Mammary epithelial cell (primary cell): ENCODE measurements at regions not wholly inside any gene's neighbourhood (a gene's known extent, or its start where the extent isn't known, plus 50 kb on each side); places are given as distances from the start of the nearest gene placed in this dataset.

Experiments
- EZH2 ChIP-seq: IDR thresholded peaks from 2 replicates; pipeline ENCODE4 v1.6.1; 2012; ENCODE audit warnings: low read length, inconsistent platforms, borderline replicate concordance
- TF ChIP-seq, protein P1 (sequence below), 2 donors: IDR thresholded peaks in 1 of 2; conservative IDR thresholded peaks in 1 of 2; 2 replicates each; pipeline ENCODE4 v1.5.1; 2011 to 2012; ENCODE audit warnings: inconsistent platforms in 2 of 2, low read length in 2 of 2, mild to moderate bottlenecking in 2 of 2, control low read depth in 1 of 2, low read depth in 1 of 2; ENCODE audit not compliant: insufficient read depth in 1 of 2; ENCODE audit errors: extremely low read depth in 1 of 2

DNA sequence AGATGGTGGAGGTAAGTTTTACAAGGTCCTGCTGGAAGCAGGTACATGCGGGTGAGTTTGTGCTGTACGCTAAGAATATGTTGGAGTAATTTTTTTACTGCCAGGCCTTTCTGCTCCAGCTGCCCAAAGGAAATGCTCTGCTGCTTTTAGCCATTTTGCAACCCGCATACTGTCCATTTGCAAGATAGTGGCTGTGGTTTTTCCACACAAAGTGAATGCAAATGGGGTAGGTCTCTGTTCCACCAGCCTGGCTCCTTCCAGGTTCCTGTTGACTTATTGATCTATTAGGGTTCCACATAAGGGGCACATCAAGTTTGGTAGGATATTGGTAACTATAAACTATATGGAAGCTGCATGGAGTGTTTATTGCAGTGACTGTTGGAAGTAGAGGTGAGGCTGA, 227.1 kb downstream of the SI start:
- TF ChIP-seq, protein P1, sequence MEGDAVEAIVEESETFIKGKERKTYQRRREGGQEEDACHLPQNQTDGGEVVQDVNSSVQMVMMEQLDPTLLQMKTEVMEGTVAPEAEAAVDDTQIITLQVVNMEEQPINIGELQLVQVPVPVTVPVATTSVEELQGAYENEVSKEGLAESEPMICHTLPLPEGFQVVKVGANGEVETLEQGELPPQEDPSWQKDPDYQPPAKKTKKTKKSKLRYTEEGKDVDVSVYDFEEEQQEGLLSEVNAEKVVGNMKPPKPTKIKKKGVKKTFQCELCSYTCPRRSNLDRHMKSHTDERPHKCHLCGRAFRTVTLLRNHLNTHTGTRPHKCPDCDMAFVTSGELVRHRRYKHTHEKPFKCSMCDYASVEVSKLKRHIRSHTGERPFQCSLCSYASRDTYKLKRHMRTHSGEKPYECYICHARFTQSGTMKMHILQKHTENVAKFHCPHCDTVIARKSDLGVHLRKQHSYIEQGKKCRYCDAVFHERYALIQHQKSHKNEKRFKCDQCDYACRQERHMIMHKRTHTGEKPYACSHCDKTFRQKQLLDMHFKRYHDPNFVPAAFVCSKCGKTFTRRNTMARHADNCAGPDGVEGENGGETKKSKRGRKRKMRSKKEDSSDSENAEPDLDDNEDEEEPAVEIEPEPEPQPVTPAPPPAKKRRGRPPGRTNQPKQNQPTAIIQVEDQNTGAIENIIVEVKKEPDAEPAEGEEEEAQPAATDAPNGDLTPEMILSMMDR (conservative IDR thresholded peaks at IDR 0.05 in 1 of 2, IDR thresholded peaks at IDR 0.05 in 1 of 2; ENCODE audit: extremely low read depth in 1 of 2, insufficient read depth in 1 of 2, low read depth in 1 of 2, low read length in 2 of 2) = no peak
- TF ChIP-seq EZH2 = no peak
